Ovary (tissue), 7 donors: ENCODE measurements at regions not wholly inside any gene's neighbourhood (a gene's known extent, or its start where the extent isn't known, plus 50 kb on each side); places are given as distances from the start of the nearest gene placed in this dataset.

Source experiments
- DNase-seq, 5 donors: peaks; one replicate each; pipeline ENCODE4 v3.0.0-alpha.2; 2019 to 2020
- H3K27ac ChIP-seq, 2 donors: fragments of 200-600 bp; one replicate each; pipeline versions ENCODE4 v1.5.1 to v1.8.0; 2019 to 2022
- H3K27me3 ChIP-seq: fragments of 200-600 bp; one replicate; pipeline ENCODE4 v1.8.0; 2022
- H3K36me3 ChIP-seq: fragments of 200-600 bp; sonication (generic); one replicate; pipeline ENCODE4 v1.5.1; 2019
- H3K4me1 ChIP-seq: one replicate; pipeline ENCODE4 v1.8.1; 2013; ENCODE audit warnings: mild to moderate bottlenecking, moderate library complexity; ENCODE audit not compliant: insufficient read depth
- H3K4me3 ChIP-seq: fragments of 200-600 bp; sonication (generic); one replicate; pipeline ENCODE4 v1.5.1; 2017
- H3K9me3 ChIP-seq, 2 donors: fragments of 200-600 bp in 1 of 2; sonication (generic) in 1 of 2; one replicate each; pipeline versions ENCODE4 v1.5.1 to v1.8.1; 2013 to 2019; ENCODE audit warnings: mild to moderate bottlenecking in 1 of 2, moderate library complexity in 1 of 2
- EP300 ChIP-seq: sonication (generic); formaldehyde crosslinking; IDR thresholded peaks from one replicate; pipeline ENCODE4 v1.6.1; 2017; ENCODE audit warnings: antibody characterized with exemption
- POLR2A ChIP-seq: fragments of 450-650 bp; IDR thresholded peaks from one replicate; pipeline ENCODE4 v1.6.1; 2017; ENCODE audit warnings: antibody characterized with exemption, mild to moderate bottlenecking, moderate library complexity
- WGBS, 3 donors: extraction: QIAGEN DNeasy Blood & Tissue Kit in 1 of 3; methylation state at CpG; one replicate each; pipeline versions ENCODE4 v1.1.5 to v1.1.7; 2013 to 2017; 5-methylcytosine and 5-hydroxymethylcytosine counted together
- intact Hi-C, 4 donors: fragments of 100-400 bp; cut with DNase I; formaldehyde crosslinking; loops; one replicate each; pipeline versions ENCODE4 v1.11.0 to v1.15.1; 2022 to 2023
- TF ChIP-seq, protein P1 (sequence below), 3 donors: fragments of 450-650 bp in 2 of 3; fragments of 200-600 bp in 1 of 3; IDR thresholded peaks; one replicate each; pipeline versions ENCODE4 v1.5.1 to v1.8.0; 2016 to 2022; ENCODE audit warnings: antibody characterized with exemption in 3 of 3, mild to moderate bottlenecking in 1 of 3
- donor health status: DM: no; HTN: no; CAD: no; lungs with moderate emphysema.
- donor health status: DM: no; HTN: no; CAD: no.
- donor health status: Bipolar disorder and iron deficiency.
- donor health status: DM: no; HTN: no; CAD: no.
- donor health status: DM: yes; HTN: yes; CAD: no.

- H3K36me3 ChIP-seq: no peaks in the 10 kb centered on the region
- H3K27ac ChIP-seq: no peak overlapping the region
- TF ChIP-seq POLR2A (no peak), EP300 (no peak)
- TF ChIP-seq, protein P1, sequence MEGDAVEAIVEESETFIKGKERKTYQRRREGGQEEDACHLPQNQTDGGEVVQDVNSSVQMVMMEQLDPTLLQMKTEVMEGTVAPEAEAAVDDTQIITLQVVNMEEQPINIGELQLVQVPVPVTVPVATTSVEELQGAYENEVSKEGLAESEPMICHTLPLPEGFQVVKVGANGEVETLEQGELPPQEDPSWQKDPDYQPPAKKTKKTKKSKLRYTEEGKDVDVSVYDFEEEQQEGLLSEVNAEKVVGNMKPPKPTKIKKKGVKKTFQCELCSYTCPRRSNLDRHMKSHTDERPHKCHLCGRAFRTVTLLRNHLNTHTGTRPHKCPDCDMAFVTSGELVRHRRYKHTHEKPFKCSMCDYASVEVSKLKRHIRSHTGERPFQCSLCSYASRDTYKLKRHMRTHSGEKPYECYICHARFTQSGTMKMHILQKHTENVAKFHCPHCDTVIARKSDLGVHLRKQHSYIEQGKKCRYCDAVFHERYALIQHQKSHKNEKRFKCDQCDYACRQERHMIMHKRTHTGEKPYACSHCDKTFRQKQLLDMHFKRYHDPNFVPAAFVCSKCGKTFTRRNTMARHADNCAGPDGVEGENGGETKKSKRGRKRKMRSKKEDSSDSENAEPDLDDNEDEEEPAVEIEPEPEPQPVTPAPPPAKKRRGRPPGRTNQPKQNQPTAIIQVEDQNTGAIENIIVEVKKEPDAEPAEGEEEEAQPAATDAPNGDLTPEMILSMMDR (IDR thresholded peaks at IDR 0.05): no peak
- no peaks in the 10 kb centered on the region for H3K9me3 ChIP-seq
- WGBS, 3 donors: 83 to 92% (median 91%) methylated on average over 3 of the region's 3 CpGs
- no peak overlapping the region for H3K4me3 ChIP-seq
- no peaks in the 10 kb centered on the region for H3K4me1 ChIP-seq
- intact Hi-C loops: no loop called here
- no peak for DNase-seq
- no peaks in the 10 kb centered on the region for H3K27me3 ChIP-seq
Measured at GRCh38 chr6:23380465-23380864, 745.5 kb upstream of the NRSN1 start.

GRCh38 chr6:23388086-23388783 lies 737.8 kb upstream of the NRSN1 start:
- Histone ChIP-seq H3K4me1 (no peaks in the 10 kb centered on the region), H3K27ac (no peak overlapping the region), H3K36me3 (no peaks in the 10 kb centered on the region), H3K27me3 (no peaks in the 10 kb centered on the region), H3K4me3 (no peak overlapping the region), H3K9me3 (no peaks in the 10 kb centered on the region)
- WGBS, 3 donors: 83 to 90% (median 86%) methylated on average over 11 of the region's 11 CpGs
- intact Hi-C loops: no loop called here
- no peak for DNase-seq
- TF ChIP-seq, protein P1 (IDR thresholded peaks at IDR 0.05): no peak

- DNase-seq: no peak
- no peaks in the 10 kb centered on the region for H3K36me3 ChIP-seq
- no peaks in the 10 kb centered on the region for H3K27me3 ChIP-seq
- intact Hi-C loops: no loop called here
- H3K4me3 ChIP-seq: no peak overlapping the region
- 73 to 80% (median 74%) methylated on average over 3 of the region's 3 CpGs for WGBS, 3 donors
- H3K27ac ChIP-seq: no peak overlapping the region
- TF ChIP-seq, protein P1 (IDR thresholded peaks at IDR 0.05): no peak
- TF ChIP-seq EP300 (no peak), POLR2A (no peak)
- no peaks in the 10 kb centered on the region for H3K9me3 ChIP-seq
- H3K4me1 ChIP-seq: no peaks in the 10 kb centered on the region
Measured at GRCh38 chr6:23389386-23389785, 736.6 kb upstream of the NRSN1 start.

GRCh38 chr6:23390221-23390620 lies 735.8 kb upstream of the NRSN1 start:
- H3K27ac ChIP-seq: no peak overlapping the region
- no peaks in the 10 kb centered on the region for H3K9me3 ChIP-seq
- intact Hi-C loops: no loop called here
- H3K4me1 ChIP-seq: no peaks in the 10 kb centered on the region
- no peaks in the 10 kb centered on the region for H3K27me3 ChIP-seq
- no peak for DNase-seq
- 84 to 94% (median 85%) methylated on average over 2 of the region's 2 CpGs for WGBS, 3 donors
- H3K36me3 ChIP-seq: no peaks in the 10 kb centered on the region
- TF ChIP-seq POLR2A (no peak), EP300 (no peak)
- TF ChIP-seq, protein P1 (IDR thresholded peaks at IDR 0.05): no peak
- H3K4me3 ChIP-seq: no peak overlapping the region
